ENCODE measurements at regions not wholly inside any gene's neighbourhood (a gene's known extent, or its start where the extent isn't known, plus 50 kb on each side); places are given as distances from the start of the nearest gene placed in this dataset.

DNA sequence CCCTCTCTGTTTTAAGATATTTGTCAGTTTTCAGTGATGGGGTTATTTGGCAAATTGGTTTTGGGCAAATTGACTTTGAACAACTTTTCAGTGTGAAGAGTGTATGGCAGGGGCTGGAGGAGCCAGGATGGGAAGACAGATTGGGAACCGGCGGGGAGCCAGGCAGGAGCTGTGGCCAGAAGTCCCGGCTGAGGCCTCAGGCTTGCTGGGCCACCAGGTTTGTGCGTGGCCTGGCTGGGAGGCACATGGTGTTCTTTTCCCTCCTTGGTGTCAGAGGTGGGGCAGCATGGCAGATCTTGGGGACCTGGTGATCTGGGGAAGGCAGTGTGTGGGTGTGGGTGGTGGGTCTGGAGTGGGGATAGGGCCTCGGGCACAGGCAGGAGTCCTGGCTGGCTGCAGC lies 61.1 kb downstream of the SLC25A47 start:
- DNase-seq (ENCODE audit: low read depth, low spot score), result no peak
- Histone ChIP-seq H3K4me3 (replicated peaks in 1 of 2; ENCODE audit: low read depth in 1 of 2, low read length in 2 of 2) (no peak overlapping the region), H4K20me1 (ENCODE audit: insufficient read depth) (no peaks in the 10 kb centered on the region), H3K9me2 (ENCODE audit: insufficient read depth) (no peaks in the 10 kb centered on the region), H3K27me3 (ENCODE audit: insufficient read depth, low read length) (no peaks in the 10 kb centered on the region), H3K4me1 (ENCODE audit: control insufficient read depth in 1 of 2, insufficient read depth in 2 of 2, low read length in 2 of 2) (peaks cover 2 to 15% of the 10 kb centered on the region in 2 experiments; a peak in 3 of 4 replicates), H3K9ac (ENCODE audit: low read length) (no peak overlapping the region), H3K27ac (ENCODE audit: low read depth, low read length) (no peak overlapping the region; the same call in 1 of the 2 replicates), H3K4me2 (ENCODE audit: low read length) (peak overlapping the region; percentile 39; the same call in 1 of the 2 replicates), H2AFZ (ENCODE audit: low read depth, low read length, poor library complexity, severe bottlenecking) (no peak overlapping the region), H3K79me2 (ENCODE audit: insufficient read depth, low read length) (no peaks in the 10 kb centered on the region), H3K9me3 (ENCODE audit: control insufficient read depth in 1 of 2, insufficient read depth in 1 of 2, low read depth in 1 of 2, low read length in 2 of 2) (no peaks in the 10 kb centered on the region), H3K36me3 (ENCODE audit: control insufficient read depth in 1 of 2, insufficient read depth in 2 of 2, low read length in 2 of 2) (no peaks in the 10 kb centered on the region)
- ATAC-seq, result no peak
- no peak for TF ChIP-seq REST (IDR thresholded peaks at IDR 0.05; ENCODE audit: low read depth)
- TF ChIP-seq FOSL1 (IDR thresholded peaks at IDR 0.05; ENCODE audit: low read depth), result no peak
- TF ChIP-seq, protein P1, sequence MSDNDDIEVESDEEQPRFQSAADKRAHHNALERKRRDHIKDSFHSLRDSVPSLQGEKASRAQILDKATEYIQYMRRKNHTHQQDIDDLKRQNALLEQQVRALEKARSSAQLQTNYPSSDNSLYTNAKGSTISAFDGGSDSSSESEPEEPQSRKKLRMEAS (IDR thresholded peaks at IDR 0.05), result no peak
- ChIA-PET POLR2A (interaction anchor here (1.4 kb wide), 1 partner anchor 261 kb away, joined by 4 read pairs; no protein-coding TSS in a partner anchor), CTCF (interaction anchor here (1.0 to 5.9 kb wide), 9 partner anchors 9 to 516 kb away, joined by 3 to 108 read pairs (median 8); a partner anchor contains a TSS), RAD21 (ENCODE audit: low non-redundant PET in 1 of 2, low total read pairs in 2 of 2, uncharacterized antibody in 2 of 2, unreplicated experiment in 2 of 2) (interaction anchor here (0.9 to 1.7 kb wide), 3 partner anchors 261 to 269 kb away, joined by 3 to 12 read pairs (median 5); no protein-coding TSS in a partner anchor)
- BruUV-seq (replicated peaks), result no TSS peak
- intact Hi-C loops (cut with micrococcal nuclease), result loop anchor here (2.0 to 10.0 kb wide), 4 partner anchors 33 to 851 kb away; no protein-coding TSS in a partner anchor

Measured in HCT116 (cell line).